HL-60 (cell line): ENCODE measurements at regions not wholly inside any gene's neighbourhood (a gene's known extent, or its start where the extent isn't known, plus 50 kb on each side); places are given as distances from the start of the nearest gene placed in this dataset.

Experiments
- CTCF ChIP-seq: IDR thresholded peaks from one replicate; pipeline ENCODE4 v1.5.1; 2011; ENCODE audit warnings: low read length, control low read depth, inconsistent platforms; ENCODE audit not compliant: insufficient read depth
- POLR2AphosphoS5 ChIP-seq: IDR thresholded peaks from 2 replicates; pipeline ENCODE4 v1.6.1; 2012; ENCODE audit warnings: low read depth
- SPI1 ChIP-seq: IDR thresholded peaks from 2 replicates; pipeline ENCODE4 v1.6.1; 2012; ENCODE audit warnings: low read depth, mild to moderate bottlenecking, borderline replicate concordance

GRCh38 chr7:106723398-106723797 lies 62.4 kb upstream of the CCDC71L start:
- TF ChIP-seq CTCF (no peak), POLR2AphosphoS5 (no peak), SPI1 (no peak)
